CD14-positive monocyte (primary cell): ENCODE measurements at regions not wholly inside any gene's neighbourhood (a gene's known extent, or its start where the extent isn't known, plus 50 kb on each side); places are given as distances from the start of the nearest gene placed in this dataset.

Experiments
- DNase-seq, 3 donors: peaks; one replicate each; pipeline ENCODE4 v3.0.0-alpha.2; 2011 to 2022
- H2AFZ ChIP-seq: 2 replicates; pipeline ENCODE4 v1.6.0; 2012; ENCODE audit warnings: mild to moderate bottlenecking, low read depth, low read length, inconsistent platforms; ENCODE audit not compliant: insufficient read depth, poor library complexity, severe bottlenecking
- H3K27ac ChIP-seq, 2 donors: 1 replicate in 1 of 2; 2 replicates in 1 of 2; pipeline ENCODE4 v1.5.1; 2012 to 2013; ENCODE audit warnings: low read length in 2 of 2, control low read depth in 1 of 2, inconsistent platforms in 1 of 2, low read depth in 1 of 2, mild to moderate bottlenecking in 1 of 2
- H3K27me3 ChIP-seq, 2 donors: one replicate each; pipeline versions ENCODE4 v1.6.0 to v1.6.1; 2011 to 2013; ENCODE audit warnings: low read length in 2 of 2; ENCODE audit not compliant: control insufficient read depth in 2 of 2, insufficient read depth in 2 of 2
- H3K36me3 ChIP-seq, 2 donors: replicated peaks in 1 of 2; 1 replicate in 1 of 2; 2 replicates in 1 of 2; pipeline versions ENCODE4 v1.5.1 to v1.6.1; 2012 to 2013; ENCODE audit warnings: low read length in 2 of 2, control low read depth in 1 of 2, inconsistent platforms in 1 of 2, mild to moderate bottlenecking in 1 of 2; ENCODE audit not compliant: insufficient read depth in 2 of 2, control insufficient read depth in 1 of 2
- H3K4me1 ChIP-seq, 2 donors: 1 replicate in 1 of 2; 2 replicates in 1 of 2; pipeline versions ENCODE4 v1.5.1 to v1.6.1; 2012 to 2013; ENCODE audit warnings: low read length in 2 of 2, control low read depth in 1 of 2, inconsistent platforms in 1 of 2, mild to moderate bottlenecking in 1 of 2, moderate library complexity in 1 of 2; ENCODE audit not compliant: insufficient read depth in 2 of 2, control insufficient read depth in 1 of 2
- H3K4me2 ChIP-seq: replicated peaks from 2 replicates; pipeline ENCODE3; 2012; ENCODE audit warnings: low read length, moderate library complexity, mild to moderate bottlenecking; ENCODE audit not compliant: poor library complexity, severe bottlenecking; ENCODE audit errors: extremely low read depth
- H3K4me3 ChIP-seq, 3 experiments: fragments of 200-600 bp in 1 of 3; sonication (generic) in 1 of 3; replicated peaks in 1 of 3; 1 replicate in 2 of 3; 2 replicates in 1 of 3; pipeline ENCODE4 v1.5.1; 2011 to 2013; ENCODE audit warnings: low read length in 3 of 3, mild to moderate bottlenecking in 3 of 3, control low read depth in 2 of 3, low read depth in 2 of 3, inconsistent platforms in 1 of 3, moderate library complexity in 1 of 3
- H3K79me2 ChIP-seq: 2 replicates; pipeline ENCODE4 v1.6.0; 2012; ENCODE audit warnings: mild to moderate bottlenecking, control low read depth, inconsistent platforms, low read length, moderate library complexity; ENCODE audit not compliant: insufficient read depth
- H3K9ac ChIP-seq: 2 replicates; pipeline ENCODE4 v1.6.0; 2017; ENCODE audit warnings: low read length, mild to moderate bottlenecking; ENCODE audit not compliant: insufficient read depth, poor library complexity, severe bottlenecking
- H3K9me3 ChIP-seq, 2 donors: replicated peaks in 1 of 2; 1 replicate in 1 of 2; 2 replicates in 1 of 2; pipeline versions ENCODE4 v1.5.1 to v1.6.1; 2012 to 2013; ENCODE audit warnings: low read length in 2 of 2, control low read depth in 1 of 2; ENCODE audit not compliant: control insufficient read depth in 1 of 2, insufficient read depth in 1 of 2
- H4K20me1 ChIP-seq: 2 replicates; pipeline ENCODE4 v1.6.0; 2012; ENCODE audit warnings: mild to moderate bottlenecking, low read length, control low read depth, moderate library complexity; ENCODE audit not compliant: insufficient read depth
- H3K27ac Mint-ChIP-seq, 7 donors: one replicate each; pipeline ENCODE4 v1.8.0; 2020; ENCODE audit warnings: mild to moderate bottlenecking in 7 of 7, mixed read lengths in 7 of 7, moderate library complexity in 6 of 7, inconsistent platforms in 2 of 7
- H3K27me3 Mint-ChIP-seq, 3 donors: one replicate each; pipeline ENCODE4 v1.8.0; 2021 to 2022; ENCODE audit warnings: low read depth in 3 of 3, mild to moderate bottlenecking in 3 of 3, mixed read lengths in 3 of 3, moderate library complexity in 3 of 3, inconsistent platforms in 1 of 3
- H3K36me3 Mint-ChIP-seq, 2 donors: one replicate each; pipeline ENCODE4 v1.8.0; 2020; ENCODE audit warnings: mixed read lengths in 2 of 2, inconsistent platforms in 1 of 2, mild to moderate bottlenecking in 1 of 2
- H3K4me1 Mint-ChIP-seq: one replicate; pipeline ENCODE4 v1.8.0; 2020; ENCODE audit warnings: mild to moderate bottlenecking, mixed read lengths
- H3K4me3 Mint-ChIP-seq, 2 donors: one replicate each; pipeline ENCODE4 v1.8.0; 2020; ENCODE audit warnings: mild to moderate bottlenecking in 2 of 2, mixed read lengths in 2 of 2, moderate library complexity in 1 of 2
- H3K9me3 Mint-ChIP-seq, 7 donors: one replicate each; pipeline ENCODE4 v1.8.0; 2020 to 2022; ENCODE audit warnings: mixed read lengths in 7 of 7, mild to moderate bottlenecking in 6 of 7, moderate library complexity in 6 of 7, inconsistent platforms in 2 of 7
- WGBS: methylation state at CpG from one replicate; pipeline ENCODE4 v1.1.5; 2013; ENCODE audit warnings: missing lambda C conversion rate; ENCODE audit not compliant: insufficient coverage; 5-methylcytosine and 5-hydroxymethylcytosine counted together
- intact Hi-C, 2 donors: fragments of 100-400 bp; cut with micrococcal nuclease; formaldehyde crosslinking; loops; one replicate each; pipeline versions ENCODE4 v1.15.0 to v1.15.1; 2023
- TF ChIP-seq, protein P1 (sequence below): fragments of 200-600 bp; IDR thresholded peaks from one replicate; pipeline ENCODE4 v1.8.0; 2022; ENCODE audit warnings: antibody characterized with exemption, mild to moderate bottlenecking

DNA sequence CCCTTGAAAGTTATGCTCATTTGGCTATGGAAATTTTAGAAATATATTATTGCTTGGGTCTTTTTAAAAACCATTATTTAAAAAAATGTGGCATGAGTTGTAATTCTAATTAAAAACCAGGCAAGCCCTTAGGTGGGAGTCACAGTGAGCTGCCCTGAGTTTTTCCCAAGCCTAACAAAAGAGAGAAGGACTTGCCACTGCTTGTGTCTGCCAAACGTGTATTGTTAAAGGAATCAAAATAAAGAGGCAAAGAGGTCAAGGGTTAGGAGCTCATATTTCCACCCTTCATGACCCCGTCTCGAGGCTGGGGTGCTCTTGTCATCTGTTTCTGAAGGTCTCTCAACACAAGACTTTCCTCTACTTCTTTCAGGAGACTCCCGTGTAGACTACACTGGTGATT lies 321.1 kb downstream of the ZIC1 start:
- H3K36me3 Mint-ChIP-seq, result no peaks in the 10 kb centered on the region
- TF ChIP-seq, protein P1, sequence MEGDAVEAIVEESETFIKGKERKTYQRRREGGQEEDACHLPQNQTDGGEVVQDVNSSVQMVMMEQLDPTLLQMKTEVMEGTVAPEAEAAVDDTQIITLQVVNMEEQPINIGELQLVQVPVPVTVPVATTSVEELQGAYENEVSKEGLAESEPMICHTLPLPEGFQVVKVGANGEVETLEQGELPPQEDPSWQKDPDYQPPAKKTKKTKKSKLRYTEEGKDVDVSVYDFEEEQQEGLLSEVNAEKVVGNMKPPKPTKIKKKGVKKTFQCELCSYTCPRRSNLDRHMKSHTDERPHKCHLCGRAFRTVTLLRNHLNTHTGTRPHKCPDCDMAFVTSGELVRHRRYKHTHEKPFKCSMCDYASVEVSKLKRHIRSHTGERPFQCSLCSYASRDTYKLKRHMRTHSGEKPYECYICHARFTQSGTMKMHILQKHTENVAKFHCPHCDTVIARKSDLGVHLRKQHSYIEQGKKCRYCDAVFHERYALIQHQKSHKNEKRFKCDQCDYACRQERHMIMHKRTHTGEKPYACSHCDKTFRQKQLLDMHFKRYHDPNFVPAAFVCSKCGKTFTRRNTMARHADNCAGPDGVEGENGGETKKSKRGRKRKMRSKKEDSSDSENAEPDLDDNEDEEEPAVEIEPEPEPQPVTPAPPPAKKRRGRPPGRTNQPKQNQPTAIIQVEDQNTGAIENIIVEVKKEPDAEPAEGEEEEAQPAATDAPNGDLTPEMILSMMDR, result no peak
- no peak overlapping the region for H3K27ac ChIP-seq
- no peaks in the 10 kb centered on the region for H3K36me3 ChIP-seq
- intact Hi-C loops, result no loop called here
- H3K27me3 ChIP-seq, result no peaks in the 10 kb centered on the region
- no peaks in the 10 kb centered on the region for H4K20me1 ChIP-seq
- no peak overlapping the region for H3K4me3 ChIP-seq
- no peaks in the 10 kb centered on the region for H3K27me3 Mint-ChIP-seq
- no peaks in the 10 kb centered on the region for H3K9me3 ChIP-seq
- DNase-seq, result no peak
- H3K79me2 ChIP-seq, result no peaks in the 10 kb centered on the region
- 100% methylated on average over 1 of the region's 4 CpGs for WGBS
- peaks cover 0 to 4% (median 0%) of the 10 kb centered on the region in 7 donors for H3K9me3 Mint-ChIP-seq
- no peak overlapping the region for H3K9ac ChIP-seq
- no peaks in the 10 kb centered on the region for H3K4me1 ChIP-seq
- no peak overlapping the region for H2AFZ ChIP-seq
- H3K27ac Mint-ChIP-seq, result no peak overlapping the region
- no peak overlapping the region for H3K4me3 Mint-ChIP-seq
- H3K4me1 Mint-ChIP-seq, result no peaks in the 10 kb centered on the region
- no peak overlapping the region for H3K4me2 ChIP-seq

DNA sequence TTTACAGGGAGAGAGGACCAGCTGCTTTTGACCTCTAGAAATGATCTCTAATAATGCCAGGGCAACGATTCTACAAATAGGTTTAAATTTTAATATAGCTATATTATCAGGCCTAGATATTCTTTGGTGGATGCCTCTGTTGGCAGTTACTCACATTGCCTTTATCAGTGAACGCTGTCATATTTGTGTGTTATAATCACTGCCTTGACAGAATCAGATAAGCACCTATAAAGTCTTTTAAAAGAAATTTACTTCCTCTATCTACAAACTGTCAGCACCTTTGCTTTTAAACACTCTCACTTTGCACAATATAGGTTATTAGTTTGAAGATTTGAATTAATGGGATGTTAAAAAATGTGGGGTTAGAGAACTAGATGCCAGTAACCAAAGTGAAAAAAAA lies 324.1 kb downstream of the ZIC1 start:
- no peak for DNase-seq
- no peak overlapping the region for H3K27ac Mint-ChIP-seq
- H3K4me2 ChIP-seq, result no peak overlapping the region
- H3K4me1 Mint-ChIP-seq, result peaks cover 11% of the 10 kb centered on the region
- H3K36me3 ChIP-seq, result no peaks in the 10 kb centered on the region
- no peak overlapping the region for H3K9ac ChIP-seq
- no peak overlapping the region for H3K4me3 ChIP-seq
- H3K27me3 Mint-ChIP-seq, result no peaks in the 10 kb centered on the region
- no peaks in the 10 kb centered on the region for H3K27me3 ChIP-seq
- H3K4me1 ChIP-seq, result peaks cover 0 to 4% of the 10 kb centered on the region in 2 donors
- no peak overlapping the region for H3K4me3 Mint-ChIP-seq
- H3K9me3 ChIP-seq, result no peaks in the 10 kb centered on the region
- TF ChIP-seq, protein P1, result no peak
- no CpG with 5 or more reads among the region's 2 CpGs for WGBS
- intact Hi-C loops, result no loop called here
- no peaks in the 10 kb centered on the region for H3K79me2 ChIP-seq
- H4K20me1 ChIP-seq, result no peaks in the 10 kb centered on the region
- H3K9me3 Mint-ChIP-seq, result peaks cover 0 to 3% (median 0%) of the 10 kb centered on the region in 7 donors
- no peak overlapping the region for H2AFZ ChIP-seq
- no peaks in the 10 kb centered on the region for H3K36me3 Mint-ChIP-seq
- no peak overlapping the region for H3K27ac ChIP-seq
